ENCODE measurements at regions not wholly inside any gene's neighbourhood (a gene's known extent, or its start where the extent isn't known, plus 50 kb on each side); places are given as distances from the start of the nearest gene placed in this dataset.

DNA sequence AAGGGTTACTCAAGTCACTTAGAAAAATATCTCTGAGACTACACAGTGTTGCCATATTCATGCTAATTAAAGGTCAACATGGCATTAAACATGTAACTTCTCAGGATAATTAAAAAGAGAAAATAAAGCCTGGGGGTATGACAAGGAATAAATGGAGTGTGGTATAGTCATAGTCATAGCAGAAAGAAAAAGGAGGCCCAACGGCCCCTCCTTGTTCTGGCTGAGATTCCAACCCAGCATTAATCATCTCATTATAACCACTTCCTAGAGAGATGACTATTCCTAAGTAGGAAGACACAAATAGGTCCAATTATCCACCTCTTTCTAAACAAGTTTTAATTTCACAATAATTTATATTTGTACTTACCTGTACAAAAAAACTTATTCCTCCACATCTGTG is 778.4 kb upstream of the AADAT start:
- TF ChIP-seq, protein P1, sequence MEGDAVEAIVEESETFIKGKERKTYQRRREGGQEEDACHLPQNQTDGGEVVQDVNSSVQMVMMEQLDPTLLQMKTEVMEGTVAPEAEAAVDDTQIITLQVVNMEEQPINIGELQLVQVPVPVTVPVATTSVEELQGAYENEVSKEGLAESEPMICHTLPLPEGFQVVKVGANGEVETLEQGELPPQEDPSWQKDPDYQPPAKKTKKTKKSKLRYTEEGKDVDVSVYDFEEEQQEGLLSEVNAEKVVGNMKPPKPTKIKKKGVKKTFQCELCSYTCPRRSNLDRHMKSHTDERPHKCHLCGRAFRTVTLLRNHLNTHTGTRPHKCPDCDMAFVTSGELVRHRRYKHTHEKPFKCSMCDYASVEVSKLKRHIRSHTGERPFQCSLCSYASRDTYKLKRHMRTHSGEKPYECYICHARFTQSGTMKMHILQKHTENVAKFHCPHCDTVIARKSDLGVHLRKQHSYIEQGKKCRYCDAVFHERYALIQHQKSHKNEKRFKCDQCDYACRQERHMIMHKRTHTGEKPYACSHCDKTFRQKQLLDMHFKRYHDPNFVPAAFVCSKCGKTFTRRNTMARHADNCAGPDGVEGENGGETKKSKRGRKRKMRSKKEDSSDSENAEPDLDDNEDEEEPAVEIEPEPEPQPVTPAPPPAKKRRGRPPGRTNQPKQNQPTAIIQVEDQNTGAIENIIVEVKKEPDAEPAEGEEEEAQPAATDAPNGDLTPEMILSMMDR (conservative IDR thresholded peaks at IDR 0.05 in 1 of 2, IDR thresholded peaks at IDR 0.05 in 1 of 2; ENCODE audit: extremely low read depth in 1 of 2, insufficient read depth in 1 of 2, low read depth in 1 of 2, low read length in 2 of 2), result no peak
- TF ChIP-seq EZH2 (IDR thresholded peaks at IDR 0.05; ENCODE audit: borderline replicate concordance, low read length), result no peak

Data from mammary epithelial cell (primary cell).